ENCODE measurements at regions not wholly inside any gene's neighbourhood (a gene's known extent, or its start where the extent isn't known, plus 50 kb on each side); places are given as distances from the start of the nearest gene placed in this dataset.

- Histone ChIP-seq H3K4me1 (ENCODE audit: insufficient read depth, low read length) (no peaks in the 10 kb centered on the region), H3K36me3 (ENCODE audit: insufficient read depth, low read length) (no peaks in the 10 kb centered on the region), H3K27ac (ENCODE audit: low read depth in 1 of 2, low read length in 2 of 2) (no peak overlapping the region), H3K27me3 (ENCODE audit: control insufficient read depth in 1 of 2, insufficient read depth in 2 of 2, low read length in 2 of 2) (no peaks in the 10 kb centered on the region), H3K4me3 (ENCODE audit: low read length) (no peak overlapping the region), H3K9me3 (ENCODE audit: control insufficient read depth in 1 of 2, insufficient read depth in 1 of 2, low read length in 2 of 2) (no peaks in the 10 kb centered on the region)
- no peak for TF ChIP-seq CTCF (IDR thresholded peaks at IDR 0.05)
- ATAC-seq (ENCODE audit: poor library complexity) (no peak), DNase-seq (no peak)
- Mint-ChIP-seq H3K27ac (no peak overlapping the region), H3K27me3 (no peaks in the 10 kb centered on the region), H3K4me1 (ENCODE audit: low read depth) (no peaks in the 10 kb centered on the region), H3K9me3 (peaks cover 12% of the 10 kb centered on the region), H3K36me3 (ENCODE audit: low read depth) (no peaks in the 10 kb centered on the region), H3K4me3 (no peak overlapping the region)
- POLR2A ChIA-PET, result no interaction called here
- CTCF ChIA-PET, result no interaction called here
- intact Hi-C loops (cut with DNase I, micrococcal nuclease), result no loop called here
These were observed 627.5 kb downstream of the PKHD1 start for GRCh38 chr6:51459958-51460357.

GRCh38 chr6:51462896-51463295 is 624.5 kb downstream of the PKHD1 start:
- no peak overlapping the region for H3K27ac Mint-ChIP-seq
- H3K36me3 Mint-ChIP-seq (ENCODE audit: low read depth), result no peaks in the 10 kb centered on the region
- no peak for DNase-seq
- H3K27me3 Mint-ChIP-seq, result no peaks in the 10 kb centered on the region
- H3K4me1 Mint-ChIP-seq (ENCODE audit: low read depth), result no peaks in the 10 kb centered on the region
- no peaks in the 10 kb centered on the region for H3K36me3 ChIP-seq (ENCODE audit: insufficient read depth, low read length)
- no peak overlapping the region for H3K27ac ChIP-seq (ENCODE audit: low read depth in 1 of 2, low read length in 2 of 2)
- ChIA-PET POLR2A (no interaction called here), CTCF (no interaction called here)
- TF ChIP-seq CTCF (IDR thresholded peaks at IDR 0.05), result no peak
- no peaks in the 10 kb centered on the region for H3K27me3 ChIP-seq (ENCODE audit: control insufficient read depth in 1 of 2, insufficient read depth in 2 of 2, low read length in 2 of 2)
- intact Hi-C loops (cut with DNase I, micrococcal nuclease), result no loop called here
- H3K9me3 ChIP-seq (ENCODE audit: control insufficient read depth in 1 of 2, insufficient read depth in 1 of 2, low read length in 2 of 2), result no peaks in the 10 kb centered on the region
- ATAC-seq (ENCODE audit: poor library complexity), result no peak
- H3K9me3 Mint-ChIP-seq, result peaks cover 11% of the 10 kb centered on the region
- H3K4me3 Mint-ChIP-seq, result no peak overlapping the region
- H3K4me3 ChIP-seq (ENCODE audit: low read length), result no peak overlapping the region
- H3K4me1 ChIP-seq (ENCODE audit: insufficient read depth, low read length), result no peaks in the 10 kb centered on the region

- ChIA-PET POLR2A (no interaction called here), CTCF (no interaction called here)
- Histone ChIP-seq H3K4me1 (ENCODE audit: insufficient read depth, low read length) (no peaks in the 10 kb centered on the region), H3K36me3 (ENCODE audit: insufficient read depth, low read length) (no peaks in the 10 kb centered on the region), H3K9me3 (ENCODE audit: control insufficient read depth in 1 of 2, insufficient read depth in 1 of 2, low read length in 2 of 2) (no peaks in the 10 kb centered on the region), H3K4me3 (ENCODE audit: low read length) (no peak overlapping the region), H3K27me3 (ENCODE audit: control insufficient read depth in 1 of 2, insufficient read depth in 2 of 2, low read length in 2 of 2) (no peaks in the 10 kb centered on the region), H3K27ac (ENCODE audit: low read depth in 1 of 2, low read length in 2 of 2) (no peak overlapping the region)
- no peak for ATAC-seq (ENCODE audit: poor library complexity)
- no peaks in the 10 kb centered on the region for H3K36me3 Mint-ChIP-seq (ENCODE audit: low read depth)
- H3K27me3 Mint-ChIP-seq, result no peaks in the 10 kb centered on the region
- no peak overlapping the region for H3K27ac Mint-ChIP-seq
- TF ChIP-seq CTCF (IDR thresholded peaks at IDR 0.05), result no peak
- DNase-seq, result no peak
- peaks cover 11% of the 10 kb centered on the region for H3K9me3 Mint-ChIP-seq
- H3K4me3 Mint-ChIP-seq, result no peak overlapping the region
- intact Hi-C loops (cut with DNase I, micrococcal nuclease), result no loop called here
- no peaks in the 10 kb centered on the region for H3K4me1 Mint-ChIP-seq (ENCODE audit: low read depth)
These were observed 624.1 kb downstream of the PKHD1 start for GRCh38 chr6:51463321-51463720.

Data from CD4-positive, alpha-beta T cell (primary cell).